ENCODE measurements at regions not wholly inside any gene's neighbourhood (a gene's known extent, or its start where the extent isn't known, plus 50 kb on each side); places are given as distances from the start of the nearest gene placed in this dataset.

- TF ChIP-seq SMC3 (conservative IDR thresholded peaks at IDR 0.05; ENCODE audit: poor library complexity) = no peak
- TF ChIP-seq TAF1 (IDR thresholded peaks at IDR 0.05; ENCODE audit: low read depth) = no peak
- TF ChIP-seq POLR2AphosphoS5 (IDR thresholded peaks at IDR 0.05) = no peak
- TF ChIP-seq MXI1 (conservative IDR thresholded peaks at IDR 0.05; ENCODE audit: poor library complexity, severe bottlenecking) = no peak
- no peak for TF ChIP-seq EP300 (conservative IDR thresholded peaks at IDR 0.05; ENCODE audit: poor library complexity, severe bottlenecking)
- TF ChIP-seq CTCF (IDR thresholded peaks at IDR 0.05; ENCODE audit: poor library complexity, severe bottlenecking) = no peak
- no peak for TF ChIP-seq EZH2 (IDR thresholded peaks at IDR 0.05; ENCODE audit: borderline replicate concordance, insufficient read depth, low read length, poor library complexity, severe bottlenecking)
- TF ChIP-seq REST (IDR thresholded peaks at IDR 0.05; ENCODE audit: borderline replicate concordance) = no peak
- no peak for TF ChIP-seq RAD21 (conservative IDR thresholded peaks at IDR 0.05)
- Histone ChIP-seq H3K9me2 (ENCODE audit: insufficient read depth, low read length) (no peaks in the 10 kb centered on the region), H3K4me3 (ENCODE audit: low read length) (no peak overlapping the region), H3K27ac (ENCODE audit: low read length) (no peak overlapping the region), H3K9me3 (ENCODE audit: low read length) (peaks cover 4% of the 10 kb centered on the region), H2AFZ (ENCODE audit: low read depth, low read length) (no peak overlapping the region), H3F3A (ENCODE audit: insufficient read depth, low read length, poor library complexity, severe bottlenecking) (no peaks in the 10 kb centered on the region), H3K9ac (ENCODE audit: low read length) (no peak overlapping the region), H3K36me3 (ENCODE audit: insufficient read depth, low read length) (no peaks in the 10 kb centered on the region), H3K79me2 (replicated peaks; ENCODE audit: insufficient read depth, low read length) (no peaks in the 10 kb centered on the region), H3K4me2 (ENCODE audit: low read length) (no peak overlapping the region), H3K27me3 (ENCODE audit: insufficient read depth, low read depth, low read length) (no peaks in the 10 kb centered on the region), H4K20me1 (ENCODE audit: insufficient read depth) (no peaks in the 10 kb centered on the region)
These were observed 175.9 kb upstream of the FOXN3 start for GRCh38 chr14:89592961-89593360.

GRCh38 chr14:89589400-89590118 lies 172.5 kb upstream of the FOXN3 start:
- H3K27ac ChIP-seq (ENCODE audit: low read length) = no peak overlapping the region
- no peak for TF ChIP-seq CTCF (IDR thresholded peaks at IDR 0.05; ENCODE audit: poor library complexity, severe bottlenecking)
- no peak for TF ChIP-seq MXI1 (conservative IDR thresholded peaks at IDR 0.05; ENCODE audit: poor library complexity, severe bottlenecking)
- TF ChIP-seq REST (IDR thresholded peaks at IDR 0.05; ENCODE audit: borderline replicate concordance) = no peak
- TF ChIP-seq TAF1 (IDR thresholded peaks at IDR 0.05; ENCODE audit: low read depth) = no peak
- TF ChIP-seq RAD21 (conservative IDR thresholded peaks at IDR 0.05) = no peak
- TF ChIP-seq POLR2AphosphoS5 (IDR thresholded peaks at IDR 0.05) = no peak
- no peak for TF ChIP-seq SMC3 (conservative IDR thresholded peaks at IDR 0.05; ENCODE audit: poor library complexity)
- no peak for TF ChIP-seq EZH2 (IDR thresholded peaks at IDR 0.05; ENCODE audit: borderline replicate concordance, insufficient read depth, low read length, poor library complexity, severe bottlenecking)
- TF ChIP-seq EP300 (conservative IDR thresholded peaks at IDR 0.05; ENCODE audit: poor library complexity, severe bottlenecking) = no peak
- H3K9ac ChIP-seq (ENCODE audit: low read length) = no peak overlapping the region
- no peaks in the 10 kb centered on the region for H3K36me3 ChIP-seq (ENCODE audit: insufficient read depth, low read length)
- H3F3A ChIP-seq (ENCODE audit: insufficient read depth, low read length, poor library complexity, severe bottlenecking) = no peaks in the 10 kb centered on the region
- H3K79me2 ChIP-seq (replicated peaks; ENCODE audit: insufficient read depth, low read length) = no peaks in the 10 kb centered on the region
- no peak overlapping the region for H3K4me3 ChIP-seq (ENCODE audit: low read length)
- H3K27me3 ChIP-seq (ENCODE audit: insufficient read depth, low read depth, low read length) = no peaks in the 10 kb centered on the region
- H3K9me3 ChIP-seq (ENCODE audit: low read length) = no peaks in the 10 kb centered on the region
- no peaks in the 10 kb centered on the region for H3K9me2 ChIP-seq (ENCODE audit: insufficient read depth, low read length)
- no peaks in the 10 kb centered on the region for H4K20me1 ChIP-seq (ENCODE audit: insufficient read depth)
- no peak overlapping the region for H2AFZ ChIP-seq (ENCODE audit: low read depth, low read length)
- H3K4me2 ChIP-seq (ENCODE audit: low read length) = no peak overlapping the region

All from neural cell (in vitro differentiated cells).